GM12873 (cell line): ENCODE measurements at regions not wholly inside any gene's neighbourhood (a gene's known extent, or its start where the extent isn't known, plus 50 kb on each side); places are given as distances from the start of the nearest gene placed in this dataset.

ENCODE experiments used
- TF ChIP-seq, protein P1 (sequence below): IDR thresholded peaks from 2 replicates; pipeline ENCODE4 v1.5.1; 2012; ENCODE audit warnings: low read depth, mild to moderate bottlenecking, moderate library complexity, low read length, control low read depth; ENCODE audit not compliant: insufficient read depth; ENCODE audit errors: missing control alignments

GRCh38 chr22:49281467-49282340 lies 546.0 kb downstream of the BRD1 start:
- TF ChIP-seq, protein P1, sequence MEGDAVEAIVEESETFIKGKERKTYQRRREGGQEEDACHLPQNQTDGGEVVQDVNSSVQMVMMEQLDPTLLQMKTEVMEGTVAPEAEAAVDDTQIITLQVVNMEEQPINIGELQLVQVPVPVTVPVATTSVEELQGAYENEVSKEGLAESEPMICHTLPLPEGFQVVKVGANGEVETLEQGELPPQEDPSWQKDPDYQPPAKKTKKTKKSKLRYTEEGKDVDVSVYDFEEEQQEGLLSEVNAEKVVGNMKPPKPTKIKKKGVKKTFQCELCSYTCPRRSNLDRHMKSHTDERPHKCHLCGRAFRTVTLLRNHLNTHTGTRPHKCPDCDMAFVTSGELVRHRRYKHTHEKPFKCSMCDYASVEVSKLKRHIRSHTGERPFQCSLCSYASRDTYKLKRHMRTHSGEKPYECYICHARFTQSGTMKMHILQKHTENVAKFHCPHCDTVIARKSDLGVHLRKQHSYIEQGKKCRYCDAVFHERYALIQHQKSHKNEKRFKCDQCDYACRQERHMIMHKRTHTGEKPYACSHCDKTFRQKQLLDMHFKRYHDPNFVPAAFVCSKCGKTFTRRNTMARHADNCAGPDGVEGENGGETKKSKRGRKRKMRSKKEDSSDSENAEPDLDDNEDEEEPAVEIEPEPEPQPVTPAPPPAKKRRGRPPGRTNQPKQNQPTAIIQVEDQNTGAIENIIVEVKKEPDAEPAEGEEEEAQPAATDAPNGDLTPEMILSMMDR = no peak

DNA sequence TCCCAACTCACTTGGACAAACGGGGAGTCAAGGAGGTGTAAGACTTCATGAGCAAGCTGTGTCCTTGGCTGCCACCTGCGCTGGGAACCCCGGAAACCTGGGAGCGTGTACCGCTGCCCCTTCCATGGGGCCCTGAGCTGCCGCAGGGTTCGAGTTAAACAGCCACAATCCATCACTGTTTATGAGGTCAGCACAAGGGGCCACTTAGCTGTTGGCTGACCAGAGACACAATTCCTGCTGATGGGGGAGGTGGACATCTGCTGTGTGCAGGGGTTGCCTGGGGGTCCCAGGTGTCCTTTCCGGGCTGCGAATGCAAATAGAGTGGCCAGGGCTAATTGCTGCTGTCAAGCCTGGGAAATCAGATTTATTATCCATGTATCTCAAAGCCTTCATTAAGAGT lies 549.3 kb downstream of the BRD1 start:
- TF ChIP-seq, protein P1 = no peak

DNA sequence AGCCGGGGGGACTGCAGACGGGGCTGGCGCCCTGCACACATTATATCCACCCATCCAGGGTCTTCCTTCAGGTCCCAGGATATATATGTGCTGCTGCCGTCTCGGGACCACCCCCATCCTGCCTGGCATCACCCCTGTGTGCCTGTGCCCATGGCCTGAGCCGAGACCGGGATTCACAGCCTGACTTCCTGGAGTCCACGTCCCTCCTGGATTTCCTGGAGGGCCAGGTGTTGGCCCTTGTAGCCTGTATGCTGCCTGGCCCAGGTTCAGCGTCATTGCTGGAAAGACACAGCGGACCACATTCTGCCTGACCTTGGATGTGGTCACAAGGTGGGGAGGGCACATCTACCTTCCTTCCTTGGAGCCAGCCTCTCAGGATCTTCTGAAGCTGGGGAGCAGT lies 551.1 kb downstream of the BRD1 start:
- TF ChIP-seq, protein P1 = no peak

DNA sequence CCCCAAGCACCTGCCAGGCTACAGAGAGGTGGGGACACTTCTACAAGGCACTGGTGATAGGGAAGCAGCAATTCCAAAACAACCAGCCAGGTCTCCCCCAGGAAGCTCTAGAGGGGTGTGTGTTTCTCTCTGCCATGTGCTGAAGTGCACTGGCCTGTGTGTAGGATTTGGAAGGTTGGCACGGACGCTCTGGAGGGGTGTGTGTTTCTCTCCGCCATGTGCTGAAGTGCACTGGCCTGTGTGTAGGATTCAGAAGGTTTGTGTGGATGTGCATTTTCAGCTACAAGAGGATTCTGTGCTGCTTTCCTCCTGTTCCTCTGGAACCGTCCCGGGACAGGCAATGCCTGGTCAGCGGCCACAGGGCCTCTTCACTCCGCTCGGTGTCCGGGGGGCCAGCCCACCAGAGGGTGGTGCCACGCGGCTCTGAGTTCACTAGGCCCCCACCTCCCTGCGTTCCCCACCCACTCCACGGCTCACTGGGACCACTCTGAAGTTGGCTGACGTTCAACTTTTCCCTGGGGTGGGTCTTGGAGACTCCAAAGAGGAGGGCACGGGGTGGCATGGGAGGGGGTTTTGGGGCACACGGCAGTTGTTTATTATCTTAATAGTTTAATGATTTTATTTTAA lies 552.8 kb downstream of the BRD1 start:
- TF ChIP-seq, protein P1 = no peak

DNA sequence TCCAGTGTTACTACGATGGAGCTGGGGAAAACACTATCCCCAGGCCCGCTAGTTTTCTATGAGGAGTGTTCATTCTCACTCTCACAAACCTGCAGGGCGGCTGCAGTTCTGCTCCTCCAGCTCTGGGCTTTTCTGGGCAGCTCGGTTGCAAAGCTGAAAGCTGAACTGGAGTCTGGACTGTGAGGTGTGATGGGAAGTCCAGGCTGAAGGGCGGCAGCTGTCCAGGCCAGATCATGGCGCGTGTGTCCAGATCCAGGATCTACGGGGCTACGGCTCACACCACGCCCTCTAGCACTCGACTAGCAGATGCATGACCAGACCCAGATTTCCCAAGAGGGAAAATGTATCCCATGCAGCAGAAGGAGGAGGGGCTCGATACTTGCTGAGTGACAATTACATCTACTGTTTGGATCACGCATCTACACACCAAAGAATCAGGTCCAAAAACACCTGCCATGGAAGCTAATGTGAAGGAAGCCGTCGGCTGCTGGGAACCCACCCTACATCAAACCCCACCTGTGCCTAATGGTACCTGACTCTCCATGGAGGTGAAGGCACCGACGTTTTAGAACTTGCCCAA lies 555.0 kb downstream of the BRD1 start:
- TF ChIP-seq, protein P1 = no peak

DNA sequence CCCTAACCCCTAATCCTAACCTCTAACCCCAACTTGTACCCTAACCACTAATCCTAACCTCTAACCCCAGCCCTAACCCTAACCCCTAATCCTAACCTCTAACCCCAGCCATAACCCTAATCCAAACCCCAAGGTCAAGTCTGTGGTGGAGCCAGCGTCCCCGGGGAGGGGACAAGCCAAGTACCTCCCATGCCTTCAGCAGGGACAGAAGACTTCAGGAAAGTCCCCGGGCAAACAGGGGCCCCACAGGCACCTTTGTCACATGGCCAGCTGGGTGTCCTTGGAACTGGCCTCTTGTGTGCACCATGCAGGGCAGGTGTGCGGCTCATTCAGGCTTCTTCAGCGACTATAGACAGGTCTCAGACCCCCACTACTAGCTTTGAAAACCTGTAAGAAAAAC lies 555.8 kb downstream of the BRD1 start:
- TF ChIP-seq, protein P1 = no peak

- TF ChIP-seq, protein P1 = no peak
Observed at GRCh38 chr22:49271369-49271727, 556.3 kb downstream of the BRD1 start.
